T-helper 1 cell treated with Interleukin-12 subunit alpha and Interleukin-12 subunit beta and Interleukin-4 antibody, amounts not matched to agents 30 ng/mL and 1 ng/mL, for 36 hours (primary cell): ENCODE measurements at regions not wholly inside any gene's neighbourhood (a gene's known extent, or its start where the extent isn't known, plus 50 kb on each side); places are given as distances from the start of the nearest gene placed in this dataset.

Experiments used
- intact Hi-C: fragments of 100-400 bp; cut with micrococcal nuclease; formaldehyde crosslinking; loops from one replicate; pipeline ENCODE4 v1.15.1; 2024

DNA sequence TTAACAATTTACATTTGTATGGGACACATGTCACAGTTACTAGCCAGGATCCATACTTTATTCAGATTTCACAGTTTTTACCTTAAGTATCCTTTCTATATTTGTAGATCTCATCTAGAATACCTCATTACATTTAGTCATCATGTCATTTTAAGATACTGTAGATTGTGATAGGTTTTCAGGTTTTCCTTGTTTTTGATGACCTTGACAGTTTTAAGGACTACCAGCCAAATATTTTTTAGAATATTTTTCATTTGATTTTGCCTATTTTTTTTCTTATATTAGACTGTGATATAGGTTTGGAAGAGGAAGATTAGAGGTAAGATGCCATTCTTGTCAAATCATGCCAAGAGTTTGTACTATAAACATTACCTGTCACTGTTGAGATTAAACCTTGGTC lies 460.3 kb downstream of the ANKRD7 start:
- intact Hi-C loops = no loop called here

DNA sequence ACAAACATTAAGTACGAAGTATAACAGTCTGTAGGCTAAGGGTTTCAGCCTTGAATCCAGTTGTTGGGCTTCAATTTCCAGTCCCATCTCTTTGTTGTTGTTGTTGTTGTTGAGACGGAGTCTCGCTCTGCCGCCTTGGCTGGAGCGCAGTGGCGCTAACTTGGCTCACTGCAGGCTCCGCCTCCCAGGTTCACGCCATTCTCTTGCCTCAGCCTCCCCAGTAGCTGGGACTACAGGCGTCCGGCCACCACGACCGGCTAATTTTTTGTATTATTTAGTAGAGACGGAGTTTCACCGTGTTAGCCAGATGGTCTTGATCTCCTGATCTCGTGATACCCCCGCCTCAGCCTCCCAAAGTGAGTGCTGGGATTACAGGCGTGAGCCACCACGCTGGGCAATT lies 464.9 kb downstream of the ANKRD7 start:
- intact Hi-C loops = no loop called here

DNA sequence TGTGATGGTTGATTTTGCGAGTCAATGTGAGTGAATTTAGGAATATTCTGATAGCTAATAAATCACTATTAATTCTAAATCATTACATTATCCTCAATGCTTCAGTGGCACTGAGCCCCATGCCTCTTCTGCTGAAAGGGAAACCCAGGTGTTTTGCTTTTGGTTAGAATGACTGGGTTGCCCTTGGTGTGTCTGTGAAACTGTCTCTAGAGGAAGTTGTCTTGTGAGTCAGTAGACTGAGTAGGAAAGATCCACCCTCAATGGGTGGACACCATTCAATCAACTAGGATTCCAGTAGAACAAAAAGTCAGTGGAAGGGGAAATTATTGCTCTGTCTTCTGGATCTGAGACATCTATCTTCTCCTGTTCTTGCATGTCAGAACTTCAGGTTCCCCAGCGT lies 472.4 kb downstream of the ANKRD7 start:
- intact Hi-C loops = no loop called here

DNA sequence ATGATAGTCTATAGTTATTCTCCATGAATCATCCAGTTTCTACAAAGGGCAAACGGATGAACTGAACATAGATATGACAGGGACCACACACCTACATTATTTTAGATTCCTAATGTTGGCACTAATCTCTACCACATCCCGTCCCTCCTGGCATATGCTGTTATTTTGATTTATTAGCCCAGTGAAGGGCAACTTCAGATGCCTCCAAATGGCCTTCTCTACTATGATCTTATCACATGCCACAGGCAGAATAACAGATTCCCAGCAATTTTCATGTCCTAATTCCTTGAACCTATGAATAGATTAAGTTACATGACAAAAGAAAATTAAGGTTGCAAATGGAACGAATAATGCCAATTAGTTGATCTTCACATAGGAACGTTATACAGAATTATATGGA lies 474.7 kb downstream of the ANKRD7 start:
- intact Hi-C loops = no loop called here

DNA sequence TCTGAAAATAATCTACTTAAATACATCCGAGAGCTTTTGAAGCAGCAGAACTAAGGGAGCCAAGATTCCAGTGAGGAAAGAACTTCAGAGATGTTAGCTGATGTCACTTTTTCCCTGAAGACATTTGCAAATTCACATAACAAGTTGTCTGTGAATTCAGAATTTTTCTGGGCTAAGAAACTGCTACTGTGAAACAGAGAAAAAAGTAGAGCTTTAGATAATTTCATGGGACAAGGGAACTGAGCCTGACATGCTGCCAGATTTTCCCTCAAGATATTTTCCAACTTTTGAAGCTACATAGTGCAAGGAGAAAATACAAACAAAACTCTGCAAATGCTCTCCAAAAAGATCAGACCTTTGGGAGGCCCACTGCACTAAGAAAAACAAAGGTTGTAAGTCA lies 484.2 kb downstream of the ANKRD7 start:
- intact Hi-C loops = no loop called here

DNA sequence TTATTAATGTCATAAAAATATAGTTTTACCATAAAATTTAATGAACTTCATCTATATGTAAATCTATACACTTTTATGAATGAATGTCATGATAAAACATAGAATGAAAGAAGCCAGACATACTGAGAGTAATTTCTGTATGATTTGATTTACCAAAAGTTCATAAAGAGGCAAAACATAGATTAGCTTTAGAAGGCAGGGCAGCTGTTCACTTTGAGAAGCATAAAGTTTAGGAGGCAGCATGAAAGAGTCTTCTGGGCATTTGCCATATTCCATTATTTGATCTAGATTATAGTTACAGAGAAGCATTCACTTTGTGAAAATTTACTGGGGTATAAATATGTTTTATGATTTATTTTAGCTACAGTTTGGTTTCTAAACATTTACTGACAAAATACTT lies 487.2 kb downstream of the ANKRD7 start:
- intact Hi-C loops = no loop called here

DNA sequence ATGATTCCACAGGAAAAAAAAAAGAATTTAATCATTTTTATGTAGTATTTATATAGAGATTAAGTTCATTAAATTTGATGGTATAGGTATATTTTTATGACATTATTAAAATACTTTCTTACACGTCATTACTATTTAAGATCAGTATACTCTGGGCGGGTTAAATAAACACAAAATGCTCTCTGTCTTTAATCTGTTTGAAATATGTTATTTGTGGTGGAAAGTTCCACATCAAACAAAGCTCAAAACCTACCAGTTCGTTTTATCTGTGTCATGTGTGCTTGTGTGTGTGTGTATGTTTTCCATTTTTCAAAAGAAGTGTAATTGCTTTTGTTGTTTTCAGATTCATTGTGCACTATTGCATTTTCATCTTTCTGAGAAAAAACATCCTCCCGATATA lies 488.5 kb downstream of the ANKRD7 start:
- intact Hi-C loops = no loop called here

DNA sequence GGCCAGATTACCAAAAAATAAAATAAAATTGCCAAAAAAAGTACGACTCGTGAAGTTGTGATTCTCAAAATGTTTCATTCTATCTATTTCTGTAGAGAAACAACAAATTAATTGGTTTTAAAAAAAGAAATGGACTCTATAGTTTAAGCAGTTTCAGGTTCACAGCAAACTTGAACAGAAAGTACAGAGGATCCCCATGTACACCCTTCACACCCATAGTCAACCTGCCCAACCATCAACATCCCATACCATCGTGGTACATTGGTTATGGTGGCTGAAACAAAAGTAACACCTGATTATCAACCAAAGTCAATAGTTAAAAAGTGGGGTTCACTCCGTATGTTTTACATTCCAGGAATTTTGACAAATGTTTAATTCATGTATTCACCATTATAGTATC lies 496.1 kb downstream of the ANKRD7 start:
- intact Hi-C loops = no loop called here

DNA sequence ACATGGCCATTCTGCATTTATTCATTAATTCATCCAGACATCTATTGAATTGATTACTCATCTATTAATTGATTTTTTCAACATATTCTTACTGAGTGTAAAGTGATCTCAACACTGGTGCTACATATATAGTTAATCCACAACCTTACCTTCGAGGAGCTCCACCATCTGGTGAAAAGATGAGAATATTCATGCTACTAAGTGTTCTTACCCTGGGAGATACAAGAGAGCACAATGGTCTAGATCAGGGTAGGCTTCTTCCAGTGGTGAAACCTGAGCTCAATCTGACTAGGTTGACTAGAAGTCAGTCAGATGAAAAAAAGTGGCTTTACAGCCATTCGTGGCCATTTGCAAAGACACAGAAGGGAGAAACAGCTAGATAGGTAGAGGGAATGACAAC lies 507.4 kb downstream of the ANKRD7 start:
- intact Hi-C loops = no loop called here

DNA sequence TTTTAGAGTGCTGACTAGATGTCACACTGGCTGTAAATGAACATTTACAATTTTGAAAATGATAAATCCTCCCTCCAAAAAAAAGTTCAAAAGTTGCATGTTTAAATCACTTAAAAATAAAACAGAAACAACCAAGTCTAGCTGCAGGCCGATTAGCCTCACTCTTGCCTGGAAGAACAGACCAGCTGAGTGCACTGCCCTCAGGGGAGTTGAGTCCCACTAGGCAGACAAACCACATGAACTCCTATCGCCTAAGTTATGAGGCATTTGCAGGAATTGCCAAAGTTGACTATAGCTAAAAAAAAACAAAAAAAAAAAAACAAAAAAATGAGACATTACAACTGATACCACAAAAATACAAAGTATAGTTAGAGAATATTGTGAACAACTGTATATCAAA lies 510.0 kb downstream of the ANKRD7 start:
- intact Hi-C loops = no loop called here

DNA sequence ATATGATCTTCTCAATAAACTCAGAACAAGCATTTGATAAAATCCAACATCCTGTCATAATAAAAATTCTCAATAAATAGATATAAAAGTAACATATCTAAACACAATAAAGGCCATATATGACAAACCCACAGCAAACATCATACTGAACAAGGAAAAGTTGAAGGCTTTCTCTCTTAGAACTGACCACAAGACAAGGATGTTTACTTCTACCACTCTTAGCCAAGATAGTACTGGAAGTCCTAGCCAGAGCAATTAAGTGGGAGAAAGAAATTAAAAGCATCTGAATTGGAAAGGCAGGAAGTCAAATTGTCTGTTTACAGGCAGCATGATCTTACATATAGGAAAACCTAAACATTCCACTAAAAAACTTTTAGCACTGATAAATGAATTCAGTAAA lies 510.9 kb downstream of the ANKRD7 start:
- intact Hi-C loops = no loop called here

DNA sequence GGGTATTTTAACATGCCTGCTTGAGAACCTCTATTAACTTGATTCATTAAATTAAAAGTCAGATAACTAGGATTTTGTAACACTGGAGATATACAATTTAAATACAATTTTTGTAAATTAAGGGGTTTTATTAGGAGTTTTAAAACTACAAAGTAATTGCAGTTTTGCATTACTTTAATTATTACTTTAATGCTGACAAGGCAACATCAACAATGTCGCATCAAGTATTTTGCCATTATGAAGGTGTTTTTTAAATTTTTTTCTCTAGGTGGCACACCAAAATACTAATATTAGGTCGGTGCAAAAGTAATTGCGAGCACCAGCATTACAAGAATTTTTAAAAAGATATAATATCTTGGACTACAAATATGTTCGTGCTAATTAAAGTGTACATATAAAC lies 513.4 kb downstream of the ANKRD7 start:
- intact Hi-C loops = no loop called here

DNA sequence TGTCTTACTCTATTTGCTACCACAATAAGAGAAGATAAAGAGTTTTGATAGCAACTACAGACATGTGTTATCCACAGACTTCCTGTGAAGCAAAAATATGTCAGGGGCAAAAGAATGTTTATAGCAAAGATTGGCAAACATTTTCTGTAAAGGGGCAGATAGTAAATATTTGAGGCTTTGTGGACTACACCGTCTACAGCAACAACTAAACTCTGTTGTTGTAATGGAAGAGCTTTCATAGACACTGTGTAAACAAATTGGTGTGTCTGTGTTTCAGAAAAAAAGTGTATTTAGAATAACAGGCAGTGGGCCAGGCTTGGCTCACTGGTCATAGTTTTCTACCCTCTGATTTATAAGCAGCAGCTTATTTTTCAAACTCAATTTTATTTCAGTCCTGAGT lies 521.4 kb downstream of the ANKRD7 start:
- intact Hi-C loops = no loop called here

DNA sequence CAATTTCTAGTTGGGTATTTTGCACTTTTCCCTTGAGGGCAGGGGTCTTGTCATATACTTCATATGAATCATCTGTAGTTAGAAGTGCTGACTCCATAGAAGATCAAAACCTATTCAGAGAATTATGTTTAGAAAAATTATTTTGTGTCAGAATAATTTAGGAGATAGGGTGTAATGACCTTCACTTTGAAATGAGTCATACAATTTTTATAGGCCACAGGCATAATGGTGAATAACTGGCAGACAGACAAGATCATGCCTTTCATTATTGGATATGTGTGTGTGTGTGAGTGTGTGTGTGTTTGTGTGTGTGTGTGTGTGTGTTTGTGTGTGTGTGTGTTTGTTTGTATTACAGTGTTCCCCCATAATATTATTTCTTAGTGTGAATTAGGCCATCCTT lies 523.0 kb downstream of the ANKRD7 start:
- intact Hi-C loops = no loop called here

DNA sequence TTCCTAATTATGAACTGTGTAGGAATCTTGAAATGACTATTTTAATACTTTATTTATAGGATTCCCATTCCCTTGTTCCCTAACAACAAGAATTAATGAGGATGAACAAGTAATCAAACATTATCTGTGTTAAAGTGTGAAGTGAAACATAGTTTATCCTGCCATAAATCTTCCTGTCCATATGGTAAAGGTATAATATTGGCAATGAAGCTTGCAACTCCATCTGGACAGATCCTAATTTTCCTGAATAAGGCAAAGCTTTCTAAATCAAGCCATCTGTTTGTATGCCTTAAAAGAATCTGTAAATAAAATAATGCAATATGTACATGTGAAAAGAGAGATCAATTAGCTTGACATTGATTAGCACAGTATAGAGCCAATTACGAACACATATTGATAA lies 529.0 kb downstream of the ANKRD7 start:
- intact Hi-C loops = no loop called here

DNA sequence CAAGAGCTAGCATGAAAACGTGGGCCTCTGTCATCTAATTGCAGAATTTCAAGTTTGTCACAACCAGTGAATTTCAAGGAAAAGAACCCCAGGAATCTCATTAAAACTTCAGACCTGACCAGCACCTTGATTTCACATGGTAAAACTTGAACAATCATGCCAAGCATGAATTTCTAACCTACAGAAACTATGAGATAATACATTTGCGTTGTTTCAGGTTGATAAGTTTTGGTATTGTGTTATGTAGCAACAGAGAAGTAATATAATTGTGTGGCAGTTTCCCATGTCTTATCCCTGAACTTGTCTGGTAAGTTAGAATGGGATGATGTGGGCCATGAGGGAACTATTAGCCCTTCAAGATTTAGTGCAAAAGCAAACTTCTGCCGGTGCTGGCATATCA lies 530.1 kb downstream of the ANKRD7 start:
- intact Hi-C loops = no loop called here

DNA sequence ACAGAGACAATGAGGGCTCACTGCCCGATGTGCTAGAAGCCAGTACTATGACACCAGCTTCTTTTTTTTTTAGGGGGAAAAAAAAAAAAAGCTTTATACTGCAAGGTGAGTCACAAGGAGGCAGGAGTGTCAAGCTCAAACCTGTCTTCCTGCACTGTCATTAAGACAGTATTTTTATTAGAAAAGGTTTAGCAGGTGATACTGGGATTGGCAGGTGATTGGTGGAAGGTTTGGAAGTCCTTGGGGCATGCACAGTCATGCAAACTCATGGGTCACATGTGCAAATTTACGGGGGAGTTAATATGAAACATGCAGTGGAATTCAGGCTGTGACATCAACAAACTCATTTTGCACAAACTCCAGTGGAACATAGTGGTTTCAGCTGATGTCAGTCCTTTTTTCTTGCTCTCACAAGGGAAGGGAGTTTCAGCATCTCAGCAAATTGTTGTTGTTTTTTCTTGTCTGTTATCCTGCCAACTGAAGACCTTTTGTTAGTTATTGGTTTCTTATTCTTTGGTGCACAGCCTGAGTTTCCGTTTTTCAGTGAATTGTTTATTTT lies 530.6 kb downstream of the ANKRD7 start:
- intact Hi-C loops = no loop called here

DNA sequence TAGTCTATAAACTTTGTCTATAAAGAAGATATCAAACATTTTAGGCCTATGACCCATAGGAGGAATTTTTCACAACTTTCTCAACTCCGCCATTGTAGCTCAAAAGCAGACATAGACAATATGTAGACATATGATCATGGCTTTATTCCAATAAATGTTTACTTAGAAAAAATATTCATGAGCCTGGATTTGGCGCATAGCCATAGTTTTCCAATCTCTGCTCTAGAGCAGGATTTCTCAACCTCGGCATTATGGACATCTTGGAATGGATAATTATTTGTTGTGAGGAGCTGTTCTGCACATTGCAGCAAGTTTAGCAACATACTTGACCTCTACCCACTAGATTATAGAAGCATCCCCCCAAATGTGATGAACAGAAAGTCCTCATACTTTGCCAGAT lies 532.6 kb downstream of the ANKRD7 start:
- intact Hi-C loops = no loop called here

DNA sequence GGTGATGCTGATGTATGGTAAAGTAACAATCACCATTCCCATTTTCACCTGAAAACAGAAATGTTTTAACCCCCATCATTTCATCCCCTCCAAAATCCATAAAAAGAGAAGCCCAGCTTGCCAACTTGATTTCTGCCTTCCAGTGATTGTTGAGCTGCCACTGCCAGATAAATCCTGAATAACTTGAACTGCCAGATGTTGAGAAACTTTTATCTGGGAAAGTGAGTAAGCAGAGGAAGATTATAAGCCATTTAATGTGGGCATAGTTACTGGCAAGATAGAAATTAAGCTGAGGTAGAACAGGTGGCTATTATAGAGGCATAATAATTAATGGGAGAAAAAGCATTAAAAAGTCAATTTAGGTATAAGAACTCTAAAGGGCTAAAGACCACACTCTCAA lies 534.1 kb downstream of the ANKRD7 start:
- intact Hi-C loops = no loop called here

DNA sequence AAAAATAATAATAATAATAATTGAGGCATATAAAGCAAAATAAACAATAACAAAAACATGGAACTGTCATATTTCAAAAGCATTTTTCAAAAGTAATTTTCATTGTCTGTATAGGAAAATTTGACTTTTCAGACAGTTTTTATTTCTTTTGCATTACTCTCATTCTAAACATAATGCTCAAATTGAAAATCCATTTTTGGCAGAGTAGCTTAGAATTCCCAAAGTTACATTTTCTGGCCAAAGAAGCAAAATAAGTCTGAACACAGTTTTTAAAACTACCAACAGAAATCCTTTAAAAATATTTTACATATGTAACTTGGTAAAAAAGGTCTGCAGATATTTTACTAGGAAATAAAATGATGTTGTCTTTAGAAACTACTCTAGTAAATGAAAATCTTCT lies 535.4 kb downstream of the ANKRD7 start:
- intact Hi-C loops = no loop called here

DNA sequence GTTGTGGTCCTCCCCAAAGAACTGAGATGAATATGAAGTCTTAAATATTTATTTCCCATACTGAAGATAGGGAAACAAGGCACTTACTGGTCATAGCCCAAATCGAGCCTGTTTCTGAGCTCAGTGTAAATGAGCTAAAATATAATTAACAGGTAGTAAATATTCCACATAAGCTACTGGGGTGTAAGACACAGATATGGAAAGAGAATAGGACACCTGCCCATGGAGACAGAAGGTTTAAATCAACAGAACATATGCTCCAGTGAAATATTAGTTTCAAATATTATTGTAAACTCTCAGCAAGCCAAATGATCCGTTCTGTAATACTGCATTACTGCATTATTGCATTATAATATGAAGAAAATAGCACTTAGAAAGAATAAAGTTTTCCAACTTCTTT lies 537.9 kb downstream of the ANKRD7 start:
- intact Hi-C loops = no loop called here

DNA sequence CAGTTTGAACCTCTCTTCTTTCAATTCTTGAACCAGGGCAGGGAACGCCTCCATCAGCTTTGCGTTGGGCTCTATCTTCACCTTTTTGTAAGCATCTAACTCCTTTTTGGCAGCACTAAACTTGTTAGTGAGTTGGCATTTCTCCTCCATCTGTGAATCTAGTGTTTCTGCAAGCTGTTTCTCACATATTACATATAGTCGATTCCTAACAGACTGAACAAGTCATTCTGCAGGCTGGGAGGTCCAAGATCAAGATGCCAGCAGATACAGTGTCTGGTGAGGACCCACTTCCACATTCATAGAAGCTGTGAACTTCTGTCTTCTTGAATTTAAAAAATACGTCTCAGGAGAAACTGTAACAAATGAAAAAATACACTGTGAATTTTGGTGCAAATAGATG lies 539.7 kb downstream of the ANKRD7 start:
- intact Hi-C loops = no loop called here

DNA sequence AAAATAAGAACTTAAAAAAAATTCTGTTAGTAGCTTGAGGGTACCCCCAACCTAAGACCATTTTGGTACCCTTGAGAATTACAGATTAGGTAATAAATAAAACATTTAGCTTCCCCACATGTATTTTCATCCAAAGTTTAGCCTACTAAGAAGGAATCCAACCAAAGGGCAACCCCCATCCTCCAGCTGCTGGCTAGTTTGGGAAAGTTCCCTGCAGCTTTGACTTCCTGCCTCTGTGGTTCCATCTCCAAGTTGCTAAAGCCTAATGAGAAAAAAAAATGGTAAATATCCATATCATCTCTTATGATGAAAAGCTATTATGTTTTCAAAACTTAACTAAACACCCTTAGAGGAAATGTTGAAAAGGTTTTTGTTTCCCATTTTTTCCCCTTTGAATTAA lies 547.2 kb downstream of the ANKRD7 start:
- intact Hi-C loops = no loop called here

DNA sequence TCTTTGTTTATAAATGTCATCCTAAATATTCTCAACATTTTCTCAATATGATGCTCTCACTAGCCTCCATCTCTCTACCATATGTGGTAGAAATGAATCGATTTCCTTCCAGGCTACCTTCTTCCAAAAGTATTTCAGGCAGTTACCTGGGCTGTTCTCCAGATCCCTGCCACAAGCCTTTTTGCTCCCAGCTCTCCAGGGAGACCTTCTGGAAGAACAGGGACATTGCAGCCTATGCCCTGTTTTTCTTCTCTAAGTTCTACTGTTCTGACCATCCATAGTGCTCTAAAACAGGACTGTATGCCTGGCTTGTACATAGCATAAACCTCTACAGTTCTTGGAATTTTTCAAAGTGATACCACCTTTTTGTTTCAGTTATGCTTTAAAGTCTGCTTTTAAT lies 552.8 kb downstream of the ANKRD7 start:
- intact Hi-C loops = no loop called here
